ENCODE measurements at regions not wholly inside any gene's neighbourhood (a gene's known extent, or its start where the extent isn't known, plus 50 kb on each side); places are given as distances from the start of the nearest gene placed in this dataset.

- no peak for DNase-seq (ENCODE audit: low spot score)
- no peak for TF ChIP-seq CTCF (IDR thresholded peaks at IDR 0.05; ENCODE audit: extremely low read depth, missing control alignments)
Measured at GRCh38 chr10:85098835-85099521, 770.6 kb downstream of the CCSER2 start.

GRCh38 chr10:85100495-85100894 lies 772.1 kb downstream of the CCSER2 start:
- TF ChIP-seq CTCF (IDR thresholded peaks at IDR 0.05; ENCODE audit: extremely low read depth, missing control alignments): no peak
- DNase-seq (ENCODE audit: low spot score): no peak

GRCh38 chr10:85105614-85106255 lies 777.3 kb downstream of the CCSER2 start:
- no peak for TF ChIP-seq CTCF (IDR thresholded peaks at IDR 0.05; ENCODE audit: extremely low read depth, missing control alignments)

GRCh38 chr10:85111271-85111670 lies 782.9 kb downstream of the CCSER2 start:
- TF ChIP-seq CTCF (IDR thresholded peaks at IDR 0.05; ENCODE audit: extremely low read depth, missing control alignments): no peak
- DNase-seq (ENCODE audit: low spot score): no peak

More at GRCh38 chr10:85105614-85106255, 777.3 kb downstream of the CCSER2 start:
- no peak for DNase-seq (ENCODE audit: low spot score)

GRCh38 chr10:85124603-85125051 lies 796.2 kb downstream of the CCSER2 start:
- TF ChIP-seq CTCF (IDR thresholded peaks at IDR 0.05; ENCODE audit: extremely low read depth, missing control alignments): no peak
- DNase-seq (ENCODE audit: low spot score): no peak

- no peak for DNase-seq (ENCODE audit: low spot score)
- TF ChIP-seq CTCF (IDR thresholded peaks at IDR 0.05; ENCODE audit: extremely low read depth, missing control alignments): no peak
Measured at GRCh38 chr10:85137253-85137652, 808.9 kb downstream of the CCSER2 start.

GRCh38 chr10:85138046-85138445 lies 809.7 kb downstream of the CCSER2 start:
- DNase-seq (ENCODE audit: low spot score): no peak
- no peak for TF ChIP-seq CTCF (IDR thresholded peaks at IDR 0.05; ENCODE audit: extremely low read depth, missing control alignments)

Measured in GM20000 (cell line).